ENCODE measurements at regions not wholly inside any gene's neighbourhood (a gene's known extent, or its start where the extent isn't known, plus 50 kb on each side); places are given as distances from the start of the nearest gene placed in this dataset.

DNA sequence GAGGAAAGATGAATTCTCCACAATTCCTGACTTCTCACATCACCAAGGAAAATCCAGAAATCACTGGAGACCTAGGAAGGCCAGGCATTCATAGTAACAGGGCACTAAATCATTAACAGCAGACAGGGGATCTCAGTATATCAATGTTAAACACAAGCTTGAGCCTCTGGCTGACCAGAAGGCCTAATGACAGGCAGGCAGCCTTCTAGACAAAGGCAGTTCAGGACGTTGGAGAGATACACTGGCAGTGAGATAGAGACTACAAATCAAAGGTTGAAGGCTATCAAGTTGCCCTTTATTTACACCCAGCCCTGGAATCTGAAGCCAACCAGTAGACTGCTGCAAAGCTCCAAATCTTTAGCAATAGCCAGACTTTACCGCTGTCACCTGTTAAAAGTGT, 422.8 kb upstream of the CCL2 start:
- H3K4me3 ChIP-seq (ENCODE audit: low read depth, low read length) = no peak overlapping the region
- no peak for DNase-seq (ENCODE audit: low read depth)
- TF ChIP-seq, protein P1, sequence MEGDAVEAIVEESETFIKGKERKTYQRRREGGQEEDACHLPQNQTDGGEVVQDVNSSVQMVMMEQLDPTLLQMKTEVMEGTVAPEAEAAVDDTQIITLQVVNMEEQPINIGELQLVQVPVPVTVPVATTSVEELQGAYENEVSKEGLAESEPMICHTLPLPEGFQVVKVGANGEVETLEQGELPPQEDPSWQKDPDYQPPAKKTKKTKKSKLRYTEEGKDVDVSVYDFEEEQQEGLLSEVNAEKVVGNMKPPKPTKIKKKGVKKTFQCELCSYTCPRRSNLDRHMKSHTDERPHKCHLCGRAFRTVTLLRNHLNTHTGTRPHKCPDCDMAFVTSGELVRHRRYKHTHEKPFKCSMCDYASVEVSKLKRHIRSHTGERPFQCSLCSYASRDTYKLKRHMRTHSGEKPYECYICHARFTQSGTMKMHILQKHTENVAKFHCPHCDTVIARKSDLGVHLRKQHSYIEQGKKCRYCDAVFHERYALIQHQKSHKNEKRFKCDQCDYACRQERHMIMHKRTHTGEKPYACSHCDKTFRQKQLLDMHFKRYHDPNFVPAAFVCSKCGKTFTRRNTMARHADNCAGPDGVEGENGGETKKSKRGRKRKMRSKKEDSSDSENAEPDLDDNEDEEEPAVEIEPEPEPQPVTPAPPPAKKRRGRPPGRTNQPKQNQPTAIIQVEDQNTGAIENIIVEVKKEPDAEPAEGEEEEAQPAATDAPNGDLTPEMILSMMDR (IDR thresholded peaks at IDR 0.05; ENCODE audit: insufficient read depth, low read depth, low read length, missing control alignments) = no peak

DNA sequence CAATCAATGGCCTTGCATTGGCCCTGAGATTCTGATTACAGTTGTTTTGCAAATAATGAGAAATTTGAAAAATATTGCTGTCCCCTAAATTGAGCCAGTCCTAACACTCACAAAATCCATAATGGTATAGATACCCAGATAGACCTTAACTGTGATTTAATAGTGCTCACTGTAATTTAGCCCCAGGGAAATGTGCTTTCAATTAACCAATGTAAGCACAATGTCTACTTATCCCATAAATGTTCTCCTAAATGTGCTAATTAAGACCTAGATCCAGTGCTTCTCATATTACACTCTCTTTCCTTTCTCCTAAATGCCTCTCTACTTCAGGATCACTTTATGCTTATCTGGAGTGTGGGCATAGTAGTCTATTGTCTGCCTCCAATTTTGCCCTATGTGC, 417.8 kb upstream of the CCL2 start:
- no peak for DNase-seq (ENCODE audit: low read depth)
- no peak overlapping the region for H3K4me3 ChIP-seq (ENCODE audit: low read depth, low read length)
- TF ChIP-seq, protein P1 (IDR thresholded peaks at IDR 0.05; ENCODE audit: insufficient read depth, low read depth, low read length, missing control alignments) = no peak

DNA sequence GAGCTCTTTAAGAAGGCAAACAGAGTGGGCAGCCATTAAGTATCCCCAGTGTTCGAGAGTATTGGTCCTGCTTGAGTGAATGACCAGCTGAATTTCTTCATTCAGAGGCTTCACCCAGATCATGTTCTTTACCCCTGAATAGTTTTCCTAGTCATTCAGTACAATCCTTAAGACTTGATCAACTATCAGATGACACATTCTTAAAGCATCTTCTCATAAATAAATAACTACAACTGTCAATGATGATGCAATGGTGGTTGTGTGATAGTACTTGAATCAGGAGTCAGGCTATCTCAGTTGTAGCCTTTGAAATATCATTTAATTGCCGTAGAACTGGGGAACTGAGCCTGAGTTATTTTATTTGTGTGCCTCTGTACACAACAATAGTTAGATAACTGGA, 416.8 kb upstream of the CCL2 start:
- DNase-seq (ENCODE audit: low read depth) = no peak
- no peak overlapping the region for H3K4me3 ChIP-seq (ENCODE audit: low read depth, low read length)
- TF ChIP-seq, protein P1 (IDR thresholded peaks at IDR 0.05; ENCODE audit: insufficient read depth, low read depth, low read length, missing control alignments) = no peak

DNA sequence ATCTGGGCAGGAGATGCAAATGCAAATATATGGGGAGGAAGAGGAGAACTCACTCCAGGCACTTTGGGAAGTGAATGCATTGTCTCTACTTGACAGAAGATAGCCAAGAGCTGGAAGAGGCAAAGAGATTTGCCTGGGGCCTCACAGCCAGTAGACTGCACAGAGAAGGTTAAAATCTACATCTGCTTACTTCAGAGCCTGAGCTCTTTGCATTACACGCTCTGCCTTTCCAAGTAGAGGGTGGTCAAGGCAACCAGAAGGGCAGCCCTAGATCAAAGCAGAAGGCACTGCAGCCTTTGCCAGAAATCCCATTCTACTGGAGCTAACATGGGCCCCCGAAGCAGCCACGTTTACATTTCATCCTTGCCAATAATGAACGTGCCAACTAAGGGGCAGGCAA, 407.2 kb upstream of the CCL2 start:
- DNase-seq (ENCODE audit: low read depth) = no peak
- H3K4me3 ChIP-seq (ENCODE audit: low read depth, low read length) = no peak overlapping the region

DNA sequence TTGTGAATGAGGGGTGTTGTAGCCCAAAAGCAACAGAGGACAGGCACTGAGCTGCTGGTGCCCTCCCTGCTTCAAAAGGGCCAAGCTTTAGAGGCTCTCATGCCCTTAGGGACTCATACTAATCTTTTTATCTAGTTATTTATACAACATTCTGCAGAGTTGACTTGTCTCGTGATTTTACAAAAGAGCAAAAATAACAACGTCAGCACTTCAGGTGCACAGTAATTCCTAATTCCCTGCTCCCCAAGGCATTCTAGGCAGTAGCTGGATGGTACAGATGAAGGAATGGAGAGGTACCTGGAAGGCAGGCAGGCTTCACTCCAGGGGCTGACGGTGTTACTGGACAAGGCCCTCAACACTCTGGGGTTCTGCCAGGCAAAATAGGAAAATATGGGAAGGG, 406.7 kb upstream of the CCL2 start:
- no peak for DNase-seq (ENCODE audit: low read depth)
- TF ChIP-seq, protein P1 (IDR thresholded peaks at IDR 0.05; ENCODE audit: insufficient read depth, low read depth, low read length, missing control alignments) = no peak
- H3K4me3 ChIP-seq (ENCODE audit: low read depth, low read length) = no peak overlapping the region

More for the DNA sequence above, 407.2 kb upstream of the CCL2 start:
- TF ChIP-seq, protein P1 (IDR thresholded peaks at IDR 0.05; ENCODE audit: insufficient read depth, low read depth, low read length, missing control alignments) = no peak

DNA sequence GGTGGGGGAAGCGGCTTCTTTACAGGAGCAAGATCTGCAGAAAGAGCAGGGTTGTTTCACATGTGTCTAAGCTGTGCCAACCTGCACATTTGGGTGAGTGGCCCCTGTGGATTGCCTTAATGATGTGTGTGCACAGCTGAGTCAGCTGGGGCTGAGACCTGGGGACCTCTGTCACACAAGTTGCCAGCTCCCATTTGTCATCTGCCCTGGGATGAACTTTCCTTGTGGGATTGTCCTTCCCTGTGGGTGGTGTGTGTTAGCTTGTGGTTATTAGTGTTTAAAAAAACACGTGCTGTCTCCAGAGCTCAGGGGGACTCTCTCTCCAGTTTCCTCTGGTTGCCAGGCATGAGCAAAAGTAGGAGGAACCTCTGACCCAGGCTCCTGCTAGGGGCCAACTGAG, 400.5 kb upstream of the CCL2 start:
- no peak for DNase-seq (ENCODE audit: low read depth)
- H3K4me3 ChIP-seq (ENCODE audit: low read depth, low read length) = no peak overlapping the region

DNA sequence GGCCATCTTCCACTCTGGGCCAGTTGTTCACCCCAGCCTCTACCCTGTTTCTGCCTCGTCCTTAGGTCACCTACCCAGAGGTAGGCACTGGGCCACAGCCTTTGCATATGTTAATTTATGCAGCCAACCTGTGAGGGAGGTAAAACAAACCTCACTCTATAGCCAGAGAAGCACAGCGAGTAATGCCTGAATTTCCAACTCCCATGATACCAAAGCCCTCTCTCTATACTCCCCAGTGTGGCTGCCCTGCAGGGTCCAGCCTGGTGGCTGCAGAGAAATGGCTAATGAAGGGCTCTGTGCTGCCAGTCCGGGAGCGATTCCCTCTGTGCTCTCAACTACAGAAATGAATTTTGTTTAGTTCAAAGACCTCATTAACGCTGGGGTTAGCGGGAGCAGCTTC, 397.0 kb upstream of the CCL2 start:
- no peak overlapping the region for H3K4me3 ChIP-seq (ENCODE audit: low read depth, low read length)
- TF ChIP-seq, protein P1 (IDR thresholded peaks at IDR 0.05; ENCODE audit: insufficient read depth, low read depth, low read length, missing control alignments) = no peak
- DNase-seq (ENCODE audit: low read depth) = no peak

More for the DNA sequence above, 400.5 kb upstream of the CCL2 start:
- TF ChIP-seq, protein P1 (IDR thresholded peaks at IDR 0.05; ENCODE audit: insufficient read depth, low read depth, low read length, missing control alignments) = no peak

Data from GM12865 (cell line).